HG03439 (cell line): ENCODE measurements at regions not wholly inside any gene's neighbourhood (a gene's known extent, or its start where the extent isn't known, plus 50 kb on each side); places are given as distances from the start of the nearest gene placed in this dataset.

Experiments used
- ATAC-seq: cut with Tn5 transposase; IDR thresholded peaks from one replicate; pipeline ENCODE4 v1.9.1; 2021; ENCODE audit warnings: mild to moderate bottlenecking, moderate library complexity; ENCODE audit not compliant: unreplicated experiment

DNA sequence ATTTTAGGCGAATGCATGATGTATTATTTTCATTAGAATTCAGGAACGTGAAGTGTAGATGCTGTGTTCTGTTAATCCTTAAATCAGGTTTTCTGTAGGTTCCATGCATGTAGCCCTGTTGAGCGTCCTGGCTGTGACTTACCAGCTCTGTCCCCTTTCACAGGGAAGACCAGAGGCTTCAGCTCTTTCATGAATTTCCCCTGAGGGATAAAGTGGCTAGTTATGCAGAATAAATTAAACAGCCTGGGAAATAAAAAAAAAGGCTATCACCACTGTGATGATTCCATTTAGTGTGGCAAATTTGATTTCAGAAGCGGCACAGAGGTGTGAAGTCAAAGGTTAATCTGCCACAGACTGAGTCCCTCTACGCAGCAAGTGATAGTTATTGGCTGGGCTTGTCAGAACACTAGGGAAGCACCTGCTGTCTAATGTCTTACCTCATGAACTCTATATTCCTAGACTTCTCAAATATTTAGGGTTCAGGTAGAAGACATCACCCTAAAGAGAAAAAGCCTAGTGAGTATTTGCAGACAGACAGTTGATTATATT, 61.6 kb upstream of the LINC00305 start:
- no peak for ATAC-seq

DNA sequence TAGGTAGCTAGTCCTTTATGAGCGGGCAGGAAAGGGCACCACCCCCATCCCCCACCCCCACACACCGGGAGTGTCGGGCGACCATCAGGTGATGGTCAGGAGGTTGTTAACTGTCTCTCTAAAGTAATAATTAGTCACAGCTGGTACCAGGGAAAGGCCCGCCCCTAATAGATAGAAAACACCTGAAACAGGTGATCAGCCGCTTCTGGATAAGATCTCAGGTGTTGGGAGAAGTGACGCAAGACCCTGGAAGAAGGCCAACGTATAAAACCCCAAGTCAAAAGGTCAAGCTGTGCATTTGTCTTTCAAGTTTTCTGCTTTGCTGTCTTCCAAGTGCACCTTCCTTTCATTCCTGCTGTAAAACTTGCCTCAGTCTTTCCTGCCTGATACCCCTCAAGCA, 59.6 kb upstream of the LINC00305 start:
- ATAC-seq, result no peak

DNA sequence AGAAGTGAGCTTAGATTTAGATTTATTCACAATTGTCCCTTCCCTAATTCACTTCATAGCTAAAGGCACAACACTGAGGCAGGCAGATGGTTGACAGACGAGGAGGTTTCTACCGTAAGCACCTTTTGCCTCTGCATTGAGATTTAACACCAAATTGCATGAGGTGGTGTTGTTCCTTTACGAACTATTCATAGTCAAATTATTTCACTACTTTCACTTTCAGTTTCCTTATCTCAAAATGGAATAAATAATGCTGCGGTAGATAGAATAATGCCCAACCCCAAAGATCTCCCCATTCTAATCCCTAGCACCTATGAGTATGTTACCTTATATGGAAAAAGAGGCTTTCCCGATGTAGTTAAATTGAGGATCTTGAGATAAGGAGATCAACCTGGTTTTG, 58.9 kb upstream of the LINC00305 start:
- ATAC-seq, result no peak

DNA sequence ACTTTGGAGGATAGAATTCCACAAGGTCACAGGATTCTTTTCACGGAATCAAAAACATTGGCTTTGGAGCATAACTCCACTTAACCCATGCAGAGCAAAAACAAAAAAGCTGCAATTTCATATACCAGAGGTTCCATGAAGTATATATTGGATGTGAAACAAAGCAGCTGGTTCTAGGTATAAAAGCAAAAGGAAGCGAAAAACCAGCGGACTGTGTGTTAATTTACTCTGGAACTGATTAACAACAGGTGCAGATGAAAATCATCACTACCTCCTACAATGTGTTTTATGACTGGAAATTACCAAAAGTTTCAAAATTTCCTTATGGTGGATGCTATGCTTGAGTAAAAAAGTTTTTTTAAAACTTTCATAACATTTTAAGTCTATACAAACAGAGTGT, 54.4 kb upstream of the LINC00305 start:
- ATAC-seq, result no peak

DNA sequence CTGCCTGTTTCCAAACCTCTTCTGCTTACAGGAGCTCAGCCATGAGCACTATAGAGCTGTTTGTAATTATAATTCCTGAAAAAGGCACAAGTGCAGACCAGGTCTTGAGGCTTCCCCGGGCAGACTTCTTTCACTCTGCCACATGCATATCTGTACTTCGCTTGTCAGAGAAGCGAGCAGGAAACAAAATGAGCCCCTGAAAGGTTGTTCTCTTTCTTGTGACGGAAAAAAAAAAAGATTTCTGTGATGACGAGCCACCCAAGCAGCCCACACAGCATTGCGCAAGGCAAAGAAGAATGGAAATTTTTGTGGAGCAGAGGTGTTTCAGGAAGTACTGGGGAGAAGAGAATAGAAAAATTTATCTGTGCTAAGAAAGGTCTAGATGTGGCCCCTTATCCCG, 54.0 kb upstream of the LINC00305 start:
- peak; percentile 25 for ATAC-seq

DNA sequence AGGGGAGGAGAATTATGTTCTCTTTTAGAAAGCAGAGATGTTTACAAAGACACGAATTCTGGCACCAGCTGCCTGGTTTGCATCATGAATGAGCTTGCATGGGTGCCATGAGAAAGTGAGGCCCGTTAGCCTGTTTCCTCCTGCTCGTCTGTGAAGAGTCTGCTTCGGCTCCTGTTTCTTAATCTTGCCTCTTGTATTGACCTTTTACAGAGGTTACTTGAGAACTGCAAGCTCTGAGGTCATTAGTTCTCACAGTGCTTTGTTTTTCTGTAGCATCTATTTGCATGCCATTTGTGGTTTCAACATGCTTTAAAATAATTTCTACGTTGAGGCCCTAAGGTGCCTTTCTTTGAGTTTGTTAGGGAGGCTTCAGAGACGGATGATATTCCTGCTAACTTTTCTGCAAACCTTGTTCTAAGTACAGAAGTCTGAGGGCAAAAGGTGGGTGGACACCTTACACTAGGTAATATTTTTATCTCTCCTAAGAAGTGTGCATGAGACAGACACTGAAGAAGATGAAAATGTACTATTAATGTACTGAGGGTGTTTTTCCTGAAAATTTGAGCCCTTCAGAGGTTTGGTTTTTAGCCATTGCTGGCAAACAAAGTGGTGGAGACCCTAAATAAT, 53.4 kb upstream of the LINC00305 start:
- peak; percentile 78 for ATAC-seq

DNA sequence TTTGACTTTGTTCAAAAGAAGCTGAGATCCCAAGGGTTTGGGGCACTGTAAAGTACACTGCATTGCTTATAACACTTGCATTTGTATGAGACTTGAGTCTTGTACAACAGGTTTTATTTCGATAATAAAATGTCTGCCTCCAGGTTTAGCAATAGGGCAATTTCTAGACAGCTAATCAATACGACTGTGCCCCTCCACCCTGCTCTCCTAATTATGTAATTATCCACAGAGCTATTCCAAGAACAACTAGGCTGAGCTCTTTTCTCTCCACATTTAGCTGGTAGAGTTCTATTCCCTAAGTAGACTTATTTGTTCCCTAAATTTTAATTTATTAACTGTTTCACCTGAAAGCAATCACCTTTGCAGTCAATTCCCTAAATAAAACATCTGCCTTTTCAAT, 52.9 kb upstream of the LINC00305 start:
- ATAC-seq, result no peak

DNA sequence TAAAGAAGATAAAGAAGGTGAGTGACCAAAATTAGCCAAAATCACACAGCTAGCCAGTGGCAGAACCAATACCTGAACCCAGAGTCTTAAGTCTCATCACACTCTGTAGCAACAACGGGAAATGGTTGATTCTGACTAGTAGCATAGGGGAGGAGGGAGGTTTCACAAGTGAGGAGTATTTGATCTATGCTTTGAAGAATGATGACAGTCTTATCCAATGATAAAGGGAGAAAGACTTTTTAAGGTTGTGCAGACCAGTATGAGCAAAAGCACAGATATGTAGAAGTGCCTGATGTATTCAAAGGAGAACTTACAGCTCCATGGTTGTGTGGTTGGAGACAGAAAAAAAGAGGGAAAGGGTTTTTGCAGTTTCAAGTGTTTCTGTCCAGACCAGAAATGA, 50.7 kb upstream of the LINC00305 start:
- no peak for ATAC-seq
